D721Med (cell line): ENCODE measurements at regions not wholly inside any gene's neighbourhood (a gene's known extent, or its start where the extent isn't known, plus 50 kb on each side); places are given as distances from the start of the nearest gene placed in this dataset.

Experiments used
- DNase-seq: peaks from one replicate; pipeline ENCODE4 v3.0.0; 2011; ENCODE audit warnings: low spot score; ENCODE audit not compliant: insufficient read length
- FAIRE-seq: peaks from 2 replicates; lab custom pipeline; 2011; peaks lifted over from hg19 to GRCh38; lab: Jason Lieb, UNC
- TF ChIP-seq, protein P1 (sequence below): IDR thresholded peaks from 2 replicates; pipeline ENCODE4 v1.5.1; 2012; ENCODE audit warnings: mild to moderate bottlenecking, control low read depth; ENCODE audit not compliant: insufficient read depth; ENCODE audit errors: missing control alignments

DNA sequence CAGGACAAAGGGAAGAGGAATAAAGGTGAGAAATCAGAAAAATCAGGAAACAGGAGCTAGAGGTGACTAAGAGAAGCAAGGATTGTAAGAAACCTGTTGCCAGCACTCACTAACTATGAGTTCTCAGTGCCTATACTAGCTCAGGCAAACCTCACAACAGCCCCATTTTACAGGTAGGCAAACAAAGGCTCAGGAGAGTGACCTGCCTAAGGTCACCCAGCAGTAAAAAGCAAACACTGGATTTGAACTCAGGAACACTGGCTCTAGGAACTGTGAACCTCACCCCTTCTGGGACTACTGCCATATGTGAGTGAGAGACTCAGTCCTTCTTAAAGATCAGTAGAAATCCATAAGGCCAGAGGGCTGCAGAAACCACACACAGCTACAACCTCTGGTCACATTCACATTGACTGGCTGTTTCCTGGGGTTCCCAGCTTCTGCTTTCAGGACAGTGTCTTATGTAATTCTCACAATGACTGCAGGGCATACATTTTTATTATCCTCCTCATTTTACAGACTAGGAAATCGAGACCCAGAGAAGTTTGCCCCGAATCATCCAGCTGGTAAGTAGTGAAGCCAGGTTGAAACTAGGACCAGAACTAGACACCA, 80.7 kb upstream of the MAFB start:
- FAIRE-seq: no peak
- no peak for DNase-seq
- TF ChIP-seq, protein P1, sequence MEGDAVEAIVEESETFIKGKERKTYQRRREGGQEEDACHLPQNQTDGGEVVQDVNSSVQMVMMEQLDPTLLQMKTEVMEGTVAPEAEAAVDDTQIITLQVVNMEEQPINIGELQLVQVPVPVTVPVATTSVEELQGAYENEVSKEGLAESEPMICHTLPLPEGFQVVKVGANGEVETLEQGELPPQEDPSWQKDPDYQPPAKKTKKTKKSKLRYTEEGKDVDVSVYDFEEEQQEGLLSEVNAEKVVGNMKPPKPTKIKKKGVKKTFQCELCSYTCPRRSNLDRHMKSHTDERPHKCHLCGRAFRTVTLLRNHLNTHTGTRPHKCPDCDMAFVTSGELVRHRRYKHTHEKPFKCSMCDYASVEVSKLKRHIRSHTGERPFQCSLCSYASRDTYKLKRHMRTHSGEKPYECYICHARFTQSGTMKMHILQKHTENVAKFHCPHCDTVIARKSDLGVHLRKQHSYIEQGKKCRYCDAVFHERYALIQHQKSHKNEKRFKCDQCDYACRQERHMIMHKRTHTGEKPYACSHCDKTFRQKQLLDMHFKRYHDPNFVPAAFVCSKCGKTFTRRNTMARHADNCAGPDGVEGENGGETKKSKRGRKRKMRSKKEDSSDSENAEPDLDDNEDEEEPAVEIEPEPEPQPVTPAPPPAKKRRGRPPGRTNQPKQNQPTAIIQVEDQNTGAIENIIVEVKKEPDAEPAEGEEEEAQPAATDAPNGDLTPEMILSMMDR: no peak

DNA sequence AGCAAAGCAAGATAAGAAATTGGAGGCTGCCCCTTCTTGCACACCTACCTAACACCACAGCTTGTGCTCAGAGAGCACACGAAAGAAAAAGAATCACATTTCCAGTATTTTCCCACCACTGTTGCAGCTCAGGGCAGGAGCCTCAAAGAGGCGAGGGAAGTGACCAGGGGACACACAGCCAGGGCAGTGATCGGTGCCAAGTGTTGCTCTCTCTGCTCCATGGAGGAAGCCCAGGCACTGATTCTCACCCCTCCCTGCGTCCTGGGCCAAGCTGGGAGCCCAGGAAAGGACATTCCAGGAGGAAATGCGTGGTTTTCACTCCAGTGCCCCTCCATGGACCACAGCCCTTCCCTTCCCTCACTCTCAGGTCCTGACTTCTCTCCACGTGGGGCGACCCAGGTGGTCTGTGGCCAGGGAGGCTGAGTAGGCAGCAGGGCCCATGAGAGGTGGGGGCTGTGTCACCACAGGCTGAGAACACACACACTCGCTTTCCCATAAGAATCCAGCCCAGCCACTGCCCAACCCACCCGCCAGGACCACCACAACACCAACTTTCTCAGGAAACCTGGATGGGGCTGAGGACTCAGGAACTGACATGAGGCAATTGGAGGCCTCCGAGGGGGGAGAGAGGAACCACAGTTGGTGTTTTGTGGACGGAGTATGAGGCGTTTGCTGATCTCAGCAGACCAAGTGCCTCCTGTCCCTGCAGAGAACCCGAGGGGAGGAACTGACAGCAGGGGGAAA, 81.7 kb upstream of the MAFB start:
- DNase-seq (no peak), FAIRE-seq (no peak)
- TF ChIP-seq, protein P1: no peak

DNA sequence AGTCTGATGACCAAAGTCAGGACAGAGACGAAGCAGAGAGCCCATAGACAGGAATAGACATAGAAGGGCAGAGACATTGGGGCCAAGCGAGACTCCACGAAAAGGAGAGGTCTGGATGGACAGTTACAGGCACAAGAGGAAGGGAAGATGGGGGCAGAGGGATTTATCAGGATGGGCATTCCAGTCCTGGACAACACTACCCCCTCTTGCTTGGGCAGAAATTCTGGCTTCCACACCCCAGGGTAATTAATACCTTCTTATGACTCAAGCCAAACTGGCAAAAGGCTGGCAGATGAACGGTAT, 82.2 kb upstream of the MAFB start:
- TF ChIP-seq, protein P1: no peak
- FAIRE-seq: no peak

DNA sequence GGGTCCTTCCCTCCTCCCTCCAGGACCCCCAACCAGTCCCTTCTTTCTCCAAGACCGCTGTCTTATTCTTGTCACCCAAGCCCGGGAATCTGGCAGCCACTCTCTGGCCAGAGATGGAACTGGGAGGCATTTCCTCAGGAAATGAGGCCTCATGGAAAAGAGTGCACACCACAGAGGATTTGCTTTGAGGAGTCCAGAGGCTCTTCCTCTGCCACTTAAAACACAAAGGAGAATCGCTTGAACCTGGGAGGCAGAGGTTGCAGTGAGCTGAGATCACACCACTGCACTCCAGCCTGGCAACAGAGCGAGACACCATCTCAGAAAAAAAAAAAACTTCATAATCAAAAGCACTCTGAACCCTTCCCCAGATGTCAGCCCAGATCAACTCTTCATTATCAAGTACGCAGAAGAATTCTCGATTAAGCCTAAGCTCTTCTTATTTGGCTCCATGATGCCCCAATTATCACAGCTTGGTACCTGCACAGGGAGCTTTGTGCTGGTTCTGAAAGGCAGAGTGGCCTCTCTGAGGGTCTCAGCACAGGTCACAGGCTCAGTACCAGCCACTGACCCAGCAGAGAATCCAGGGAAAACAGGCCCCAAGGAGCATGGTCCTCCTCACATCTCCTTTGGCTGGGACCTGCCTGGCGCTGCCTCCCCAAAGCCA, 82.9 kb upstream of the MAFB start:
- TF ChIP-seq, protein P1: no peak
- FAIRE-seq: no peak
- no peak for DNase-seq

More for the DNA sequence above, 82.2 kb upstream of the MAFB start:
- DNase-seq: no peak

DNA sequence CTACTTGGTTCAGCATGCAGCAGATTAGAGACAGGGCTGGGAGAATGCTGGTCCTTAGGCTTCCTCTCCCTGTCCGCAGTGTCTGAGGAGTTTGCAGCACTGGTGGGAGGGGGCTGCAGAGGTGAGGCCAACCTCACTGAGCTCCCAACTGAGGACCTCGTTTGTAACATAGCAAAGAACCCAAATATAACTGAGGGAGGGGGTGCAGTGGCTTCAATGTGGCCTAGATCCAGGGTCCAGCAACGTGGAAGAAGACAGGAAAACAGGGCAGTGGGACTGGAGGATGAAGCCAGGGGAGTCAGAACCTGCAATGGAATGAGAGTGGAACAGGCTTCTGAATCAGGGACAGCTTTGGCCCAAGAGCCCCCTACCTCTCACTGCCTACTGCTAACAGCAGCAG, 84.3 kb upstream of the MAFB start:
- DNase-seq (no peak), FAIRE-seq (no peak)
- TF ChIP-seq, protein P1: no peak

DNA sequence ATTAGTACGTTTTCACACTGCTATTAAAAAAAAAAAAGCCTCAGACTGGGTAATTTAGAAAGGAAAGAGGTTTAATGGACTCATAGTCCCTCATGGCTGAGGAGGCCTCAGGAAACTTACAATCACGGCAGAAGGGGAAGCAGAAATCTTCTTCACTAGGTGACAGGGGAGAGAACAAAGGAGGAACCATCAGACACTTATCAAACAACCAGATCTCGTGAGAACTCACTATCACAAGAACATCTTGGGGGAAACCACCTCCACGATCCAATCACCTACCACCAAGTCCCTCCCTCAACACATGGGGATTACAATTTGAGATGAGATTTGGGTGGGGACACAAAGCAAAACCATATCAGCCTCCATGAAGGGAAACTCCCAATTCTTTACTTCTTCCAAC, 85.2 kb upstream of the MAFB start:
- FAIRE-seq: no peak
- DNase-seq: no peak
- TF ChIP-seq, protein P1: no peak
